GM12873 (cell line): ENCODE measurements at regions not wholly inside any gene's neighbourhood (a gene's known extent, or its start where the extent isn't known, plus 50 kb on each side); places are given as distances from the start of the nearest gene placed in this dataset.

Source experiments
- TF ChIP-seq, protein P1 (sequence below): IDR thresholded peaks from 2 replicates; pipeline ENCODE4 v1.5.1; 2012; ENCODE audit warnings: low read depth, mild to moderate bottlenecking, moderate library complexity, low read length, control low read depth; ENCODE audit not compliant: insufficient read depth; ENCODE audit errors: missing control alignments

DNA sequence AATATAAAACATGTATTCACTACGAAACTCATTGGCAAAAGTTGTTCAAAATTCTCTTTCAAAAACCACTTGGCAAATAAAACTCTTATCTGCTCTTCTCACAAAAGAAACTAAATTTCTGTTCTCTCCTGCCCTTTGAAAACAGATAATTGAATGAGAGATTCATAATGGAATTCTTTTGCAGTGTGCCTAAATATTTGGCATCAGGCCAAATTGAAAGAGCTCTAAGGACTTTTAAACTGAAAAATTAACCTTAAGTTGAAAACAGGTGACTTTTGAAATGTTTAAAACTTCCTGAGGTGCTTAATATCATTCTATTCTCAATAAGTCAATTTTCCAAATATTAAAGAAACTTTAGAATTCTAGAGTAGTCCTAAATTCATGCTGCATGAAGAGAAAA, 136.4 kb downstream of the FSCB start:
- TF ChIP-seq, protein P1, sequence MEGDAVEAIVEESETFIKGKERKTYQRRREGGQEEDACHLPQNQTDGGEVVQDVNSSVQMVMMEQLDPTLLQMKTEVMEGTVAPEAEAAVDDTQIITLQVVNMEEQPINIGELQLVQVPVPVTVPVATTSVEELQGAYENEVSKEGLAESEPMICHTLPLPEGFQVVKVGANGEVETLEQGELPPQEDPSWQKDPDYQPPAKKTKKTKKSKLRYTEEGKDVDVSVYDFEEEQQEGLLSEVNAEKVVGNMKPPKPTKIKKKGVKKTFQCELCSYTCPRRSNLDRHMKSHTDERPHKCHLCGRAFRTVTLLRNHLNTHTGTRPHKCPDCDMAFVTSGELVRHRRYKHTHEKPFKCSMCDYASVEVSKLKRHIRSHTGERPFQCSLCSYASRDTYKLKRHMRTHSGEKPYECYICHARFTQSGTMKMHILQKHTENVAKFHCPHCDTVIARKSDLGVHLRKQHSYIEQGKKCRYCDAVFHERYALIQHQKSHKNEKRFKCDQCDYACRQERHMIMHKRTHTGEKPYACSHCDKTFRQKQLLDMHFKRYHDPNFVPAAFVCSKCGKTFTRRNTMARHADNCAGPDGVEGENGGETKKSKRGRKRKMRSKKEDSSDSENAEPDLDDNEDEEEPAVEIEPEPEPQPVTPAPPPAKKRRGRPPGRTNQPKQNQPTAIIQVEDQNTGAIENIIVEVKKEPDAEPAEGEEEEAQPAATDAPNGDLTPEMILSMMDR: no peak

DNA sequence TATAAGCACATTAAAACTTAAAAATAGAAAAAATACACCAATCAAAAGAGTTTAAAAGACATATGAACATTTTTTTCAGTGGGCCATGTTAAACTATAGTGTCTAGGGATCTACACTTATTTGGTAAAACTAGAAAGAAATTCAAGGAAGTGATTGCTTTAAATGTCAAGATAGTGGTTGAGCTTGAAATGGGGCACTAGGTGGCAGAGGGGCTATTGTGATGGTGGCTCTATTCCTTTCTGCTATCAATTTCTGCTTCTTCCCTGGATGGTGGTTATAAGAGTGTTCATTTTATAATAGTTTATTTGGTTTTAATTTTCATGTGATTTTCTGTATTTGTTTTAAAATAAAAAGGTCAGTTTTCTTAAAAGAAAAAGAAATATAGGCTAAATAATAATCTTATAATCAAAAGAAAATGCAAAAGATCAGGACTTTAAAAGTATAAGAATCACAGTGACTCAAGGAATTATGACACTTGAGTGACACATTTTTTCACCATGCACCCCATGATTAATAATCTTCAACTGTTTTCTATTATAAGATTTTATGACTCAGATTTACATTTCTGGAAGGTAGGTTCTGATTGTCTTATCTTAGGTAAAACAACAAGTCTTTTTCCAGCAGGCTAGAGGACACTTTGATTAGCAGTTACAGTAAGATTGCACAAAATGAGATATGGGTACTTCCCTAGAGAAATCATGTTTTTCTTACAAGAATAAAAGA, 137.5 kb downstream of the FSCB start:
- TF ChIP-seq, protein P1: no peak

DNA sequence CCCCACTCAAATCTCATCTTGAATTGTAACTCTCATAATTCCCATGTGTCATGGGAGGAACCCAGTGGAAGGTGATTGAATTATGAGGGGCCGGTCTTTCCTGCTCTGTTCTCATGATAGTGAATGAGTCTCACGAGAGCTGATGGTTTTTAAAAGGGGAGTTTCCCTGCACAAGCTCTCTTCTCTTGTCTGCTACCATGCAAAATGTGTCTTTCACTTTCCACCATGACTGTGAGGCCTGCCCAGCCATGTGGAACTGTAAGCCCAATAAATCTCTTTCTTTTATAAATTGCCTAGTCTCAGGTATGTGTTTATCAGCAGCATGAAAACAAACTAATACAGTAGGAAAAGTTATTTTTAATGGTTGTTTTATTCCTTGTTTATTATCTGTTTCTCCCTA, 146.0 kb downstream of the FSCB start:
- TF ChIP-seq, protein P1: no peak

DNA sequence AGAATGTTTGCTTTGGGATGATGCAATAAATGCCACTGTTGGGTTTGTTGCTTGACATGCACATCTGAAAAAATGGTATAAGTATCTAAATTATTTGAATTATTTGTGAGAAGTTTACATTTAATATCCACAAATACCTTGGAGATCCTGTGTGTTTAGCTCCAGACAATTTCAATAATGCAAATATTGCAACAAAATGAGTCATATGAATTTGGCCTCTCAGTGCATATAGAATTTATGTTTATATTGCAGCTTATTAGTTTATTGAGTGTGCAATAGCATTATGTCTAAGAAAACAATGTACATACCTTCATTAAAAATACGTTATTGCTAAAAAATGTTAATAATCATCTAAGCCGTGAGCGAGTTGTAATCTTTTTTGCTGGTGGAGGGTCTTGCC, 153.3 kb downstream of the FSCB start:
- TF ChIP-seq, protein P1: no peak

DNA sequence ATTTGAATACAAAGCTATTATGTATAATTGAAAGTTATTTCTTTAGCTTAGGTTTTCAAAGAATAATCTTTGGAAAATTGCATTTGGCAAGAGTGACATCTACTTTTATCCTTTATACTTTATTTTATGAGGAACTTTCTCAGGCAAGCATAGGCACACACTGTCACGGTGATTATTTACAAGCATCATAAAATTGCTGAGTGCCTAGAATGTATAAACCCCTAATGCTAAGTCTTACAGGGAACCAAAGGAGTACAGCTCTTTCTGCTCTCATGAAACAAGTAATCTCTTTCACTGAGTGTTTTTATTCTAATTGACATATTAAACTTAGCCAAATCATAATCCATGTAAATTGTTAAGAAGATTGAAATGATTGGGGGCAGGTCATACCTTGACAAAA, 154.9 kb downstream of the FSCB start:
- TF ChIP-seq, protein P1: no peak

DNA sequence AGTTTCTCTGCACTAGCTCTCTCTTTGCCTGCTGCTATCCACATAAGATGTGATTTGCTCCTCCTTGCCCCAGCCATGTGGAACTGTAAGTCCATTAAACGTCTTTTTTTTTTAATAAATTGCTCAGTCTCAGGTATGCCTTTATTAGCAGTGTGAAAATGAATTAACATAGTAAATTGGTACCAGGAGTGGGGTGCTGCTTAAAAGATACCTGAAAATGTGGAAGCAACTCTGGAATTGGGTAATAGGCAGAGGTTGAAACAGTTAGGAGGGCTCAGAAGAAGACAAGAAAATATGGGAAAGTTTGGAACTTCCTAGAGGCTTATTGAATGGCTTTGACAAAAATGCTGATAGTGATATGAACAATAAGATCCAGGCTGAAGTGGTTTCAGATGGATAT, 159.8 kb downstream of the FSCB start:
- TF ChIP-seq, protein P1: no peak

DNA sequence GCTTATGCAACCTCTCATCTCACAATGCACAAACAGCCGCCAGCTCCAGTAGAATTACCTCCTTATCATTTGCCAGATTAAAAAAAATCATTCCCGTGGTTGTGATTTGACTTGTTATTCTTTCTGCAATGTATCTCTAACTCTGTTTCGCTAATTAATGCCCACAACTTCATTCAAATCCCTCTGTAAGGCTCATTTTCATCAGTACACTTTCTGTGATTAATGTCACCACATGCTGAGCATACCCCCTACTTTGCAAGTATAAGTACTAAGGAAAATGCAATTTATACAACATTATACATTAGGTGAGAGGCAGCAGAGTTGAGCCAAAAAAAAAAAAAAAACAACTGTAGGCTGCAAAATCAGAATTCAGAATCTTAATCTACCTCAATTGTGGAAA, 166.0 kb downstream of the FSCB start:
- TF ChIP-seq, protein P1: no peak
